ENCODE measurements at regions not wholly inside any gene's neighbourhood (a gene's known extent, or its start where the extent isn't known, plus 50 kb on each side); places are given as distances from the start of the nearest gene placed in this dataset.

DNA sequence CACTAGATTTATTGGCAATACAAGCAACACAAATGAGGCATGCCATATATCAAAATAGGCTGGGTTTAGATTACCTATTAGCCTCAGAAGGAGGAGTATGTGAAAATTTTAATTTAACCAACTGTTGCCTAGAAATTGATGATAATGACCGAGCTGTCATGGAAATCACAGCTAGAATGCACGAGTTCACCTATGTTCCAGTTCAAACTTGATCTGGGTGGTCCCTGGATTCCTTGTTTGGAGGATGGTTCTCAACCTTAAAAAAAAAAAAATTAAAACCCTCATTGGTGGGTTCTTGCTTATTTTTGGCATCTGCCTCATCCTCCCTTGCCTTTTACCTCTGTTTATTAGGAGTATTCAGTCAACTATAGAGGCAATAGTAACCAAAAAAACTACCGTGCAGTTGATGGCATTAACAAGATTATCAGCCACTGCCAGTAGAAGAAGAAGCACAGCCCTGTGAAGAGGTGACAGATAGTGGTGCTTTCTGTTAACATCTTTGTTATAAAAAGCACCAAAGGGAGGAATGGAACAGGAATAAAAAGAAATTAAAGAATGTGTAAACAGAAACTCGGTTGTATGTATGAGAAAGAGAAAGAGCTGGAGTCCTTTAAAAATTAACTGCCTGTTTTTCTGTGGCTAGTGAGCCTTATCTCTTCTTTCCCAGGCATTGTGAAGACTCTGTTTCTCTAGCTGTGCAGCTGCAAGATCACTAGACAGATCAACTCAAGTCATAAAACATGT is 106.4 kb downstream of the ZNF429 start:
- TF ChIP-seq EZH2 (IDR thresholded peaks at IDR 0.05; ENCODE audit: low read length) = no peak
- TF ChIP-seq, protein P1, sequence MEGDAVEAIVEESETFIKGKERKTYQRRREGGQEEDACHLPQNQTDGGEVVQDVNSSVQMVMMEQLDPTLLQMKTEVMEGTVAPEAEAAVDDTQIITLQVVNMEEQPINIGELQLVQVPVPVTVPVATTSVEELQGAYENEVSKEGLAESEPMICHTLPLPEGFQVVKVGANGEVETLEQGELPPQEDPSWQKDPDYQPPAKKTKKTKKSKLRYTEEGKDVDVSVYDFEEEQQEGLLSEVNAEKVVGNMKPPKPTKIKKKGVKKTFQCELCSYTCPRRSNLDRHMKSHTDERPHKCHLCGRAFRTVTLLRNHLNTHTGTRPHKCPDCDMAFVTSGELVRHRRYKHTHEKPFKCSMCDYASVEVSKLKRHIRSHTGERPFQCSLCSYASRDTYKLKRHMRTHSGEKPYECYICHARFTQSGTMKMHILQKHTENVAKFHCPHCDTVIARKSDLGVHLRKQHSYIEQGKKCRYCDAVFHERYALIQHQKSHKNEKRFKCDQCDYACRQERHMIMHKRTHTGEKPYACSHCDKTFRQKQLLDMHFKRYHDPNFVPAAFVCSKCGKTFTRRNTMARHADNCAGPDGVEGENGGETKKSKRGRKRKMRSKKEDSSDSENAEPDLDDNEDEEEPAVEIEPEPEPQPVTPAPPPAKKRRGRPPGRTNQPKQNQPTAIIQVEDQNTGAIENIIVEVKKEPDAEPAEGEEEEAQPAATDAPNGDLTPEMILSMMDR (optimal IDR thresholded peaks at IDR 0.05 in 1 of 3, IDR thresholded peaks at IDR 0.05 in 1 of 3, conservative IDR thresholded peaks at IDR 0.05 in 1 of 3; ENCODE audit: extremely low read depth in 1 of 3, insufficient read depth in 2 of 3, low read length in 3 of 3) = no peak

Data from keratinocyte (primary cell).